Loucy (cell line): ENCODE measurements at regions not wholly inside any gene's neighbourhood (a gene's known extent, or its start where the extent isn't known, plus 50 kb on each side); places are given as distances from the start of the nearest gene placed in this dataset.

ENCODE experiments used
- CTCF ChIP-seq: fragments of 200-600 bp; sonication (generic); conservative IDR thresholded peaks from 2 replicates; pipeline ENCODE4 v1.5.1; 2014; ENCODE audit warnings: mild to moderate bottlenecking, antibody characterized with exemption, low read length
- EZH2phosphoT487 ChIP-seq: fragments of 200-600 bp; IDR thresholded peaks from 2 replicates; pipeline ENCODE4 v1.6.1; 2018; ENCODE audit warnings: antibody characterized with exemption, mild to moderate bottlenecking, moderate library complexity, borderline replicate concordance

DNA sequence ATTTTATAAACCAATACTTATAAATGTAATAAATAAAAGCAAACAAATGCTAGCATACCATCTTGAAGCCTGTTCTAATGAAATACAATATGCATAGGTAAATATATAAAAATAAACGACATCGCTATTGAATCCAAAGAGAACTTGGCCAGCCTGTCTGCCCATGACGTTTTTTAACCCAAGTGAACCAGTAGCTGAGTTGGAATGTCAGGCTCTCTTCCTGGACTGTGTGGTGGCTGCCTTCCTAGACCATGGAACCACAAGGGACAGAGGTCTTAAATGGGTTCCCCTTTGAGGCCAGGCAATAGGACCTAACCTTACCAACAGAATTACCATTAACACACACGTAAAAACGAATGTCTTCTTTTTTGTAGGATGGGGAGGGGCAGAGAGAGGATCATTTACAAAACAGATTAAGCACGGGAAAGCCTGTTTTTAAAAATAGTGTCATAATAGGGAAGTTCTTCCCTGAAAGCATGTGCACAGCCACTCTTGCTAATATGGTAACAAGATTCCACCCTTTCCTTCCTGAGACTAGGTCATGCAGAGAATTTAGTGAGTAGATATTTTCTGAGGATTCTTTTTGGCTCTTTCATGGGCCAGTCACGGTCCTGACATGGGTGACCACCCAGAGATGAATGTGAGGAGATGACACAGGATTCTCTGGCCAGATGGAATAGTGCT lies 69.4 kb upstream of the ACSL1 start:
- TF ChIP-seq EZH2phosphoT487, result no peak
- no peak for TF ChIP-seq CTCF
